Esophagus muscularis mucosa (tissue), 4 donors: ENCODE measurements at regions not wholly inside any gene's neighbourhood (a gene's known extent, or its start where the extent isn't known, plus 50 kb on each side); places are given as distances from the start of the nearest gene placed in this dataset.

Experiments used
- CTCF ChIP-seq, 3 experiments: fragments of 200-600 bp in 2 of 3; fragments of 450-650 bp in 1 of 3; sonication (generic) in 2 of 3; IDR thresholded peaks; one replicate each; pipeline ENCODE4 v1.5.1; 2017 to 2019; ENCODE audit warnings: antibody characterized with exemption in 3 of 3, mild to moderate bottlenecking in 2 of 3, moderate library complexity in 1 of 3
- EP300 ChIP-seq: sonication (generic); formaldehyde crosslinking; IDR thresholded peaks from one replicate; pipeline ENCODE4 v1.6.1; 2017; ENCODE audit warnings: antibody characterized with exemption
- POLR2A ChIP-seq: fragments of 450-650 bp; IDR thresholded peaks from one replicate; pipeline ENCODE4 v1.6.1; 2017; ENCODE audit warnings: antibody characterized with exemption, moderate library complexity, mild to moderate bottlenecking, low read depth
- POLR2AphosphoS5 ChIP-seq, 2 donors: sonication (generic); formaldehyde crosslinking; IDR thresholded peaks; one replicate each; pipeline ENCODE4 v1.6.1; 2017; ENCODE audit warnings: antibody characterized with exemption in 2 of 2

GRCh38 chr6:141851063-141851462, 281.7 kb upstream of the GJE1 start:
- no peak for TF ChIP-seq CTCF (IDR thresholded peaks at IDR 0.05)
- TF ChIP-seq POLR2AphosphoS5 (IDR thresholded peaks at IDR 0.05) = no peak
- TF ChIP-seq POLR2A = no peak
- no peak for TF ChIP-seq EP300
